Endodermal cell (in vitro differentiated cells): ENCODE measurements at regions not wholly inside any gene's neighbourhood (a gene's known extent, or its start where the extent isn't known, plus 50 kb on each side); places are given as distances from the start of the nearest gene placed in this dataset.

Experiments
- DNase-seq: peaks from one replicate; pipeline ENCODE4 v3.0.0-alpha.2; 2017
- H3K27ac ChIP-seq: 2 replicates; pipeline ENCODE4 v1.5.1; 2013; ENCODE audit warnings: mild to moderate bottlenecking, low read depth, low read length, moderate library complexity
- H3K27me3 ChIP-seq: 2 replicates; pipeline ENCODE4 v1.6.1; 2013; ENCODE audit warnings: mild to moderate bottlenecking, low read length, moderate library complexity; ENCODE audit not compliant: insufficient read depth, control insufficient read depth, poor library complexity, severe bottlenecking
- H3K36me3 ChIP-seq: 2 replicates; pipeline ENCODE4 v1.7.0; 2013; ENCODE audit warnings: mild to moderate bottlenecking, low read length, moderate library complexity; ENCODE audit not compliant: control insufficient read depth, insufficient read depth
- H3K4me1 ChIP-seq: one replicate; pipeline ENCODE4 v1.7.0; 2013; ENCODE audit warnings: low read length; ENCODE audit not compliant: control insufficient read depth, insufficient read depth
- H3K4me3 ChIP-seq: 2 replicates; pipeline ENCODE4 v1.5.1; 2013; ENCODE audit warnings: mild to moderate bottlenecking, low read length, moderate library complexity
- H3K9ac ChIP-seq: 2 replicates; pipeline ENCODE4 v1.6.1; 2013; ENCODE audit warnings: mild to moderate bottlenecking, low read length, moderate library complexity; ENCODE audit not compliant: poor library complexity, severe bottlenecking; ENCODE audit errors: extremely low read depth
- H3K9me3 ChIP-seq: 2 replicates; pipeline ENCODE4 v1.6.1; 2013; ENCODE audit warnings: mild to moderate bottlenecking, low read length, moderate library complexity; ENCODE audit not compliant: control insufficient read depth
- H3K27ac Mint-ChIP-seq: 2 replicates; pipeline ENCODE4 v1.8.0; 2020; ENCODE audit warnings: mixed read lengths
- H3K27me3 Mint-ChIP-seq: 2 replicates; pipeline ENCODE4 v1.8.0; 2021; ENCODE audit warnings: mild to moderate bottlenecking, mixed read lengths; ENCODE audit not compliant: insufficient read depth
- H3K36me3 Mint-ChIP-seq: 2 replicates; pipeline ENCODE4 v1.8.0; 2020; ENCODE audit warnings: low read depth, mixed read lengths
- H3K4me1 Mint-ChIP-seq: 2 replicates; pipeline ENCODE4 v1.8.0; 2020; ENCODE audit warnings: mixed read lengths
- H3K4me3 Mint-ChIP-seq: 2 replicates; pipeline ENCODE4 v1.8.0; 2020; ENCODE audit warnings: mild to moderate bottlenecking, moderate library complexity, mixed read lengths
- H3K9me3 Mint-ChIP-seq: 2 replicates; pipeline ENCODE4 v1.8.0; 2020; ENCODE audit warnings: mild to moderate bottlenecking, mixed read lengths
- CTCF ChIP-seq: fragments of 200-600 bp; sonication (generic); conservative IDR thresholded peaks from 2 replicates; pipeline ENCODE4 v1.5.0; 2021; ENCODE audit warnings: antibody characterized with exemption, mild to moderate bottlenecking
- WGBS, 2 experiments: methylation state at CpG; one replicate each; pipeline versions ENCODE4 v1.1.5 to v1.1.7; 2013; ENCODE audit warnings: missing lambda C conversion rate in 2 of 2, mixed read lengths in 1 of 2; ENCODE audit not compliant: insufficient coverage in 1 of 2, insufficient read length in 1 of 2; 5-methylcytosine and 5-hydroxymethylcytosine counted together

- Mint-ChIP-seq H3K4me3 (no peak overlapping the region), H3K36me3 (no peaks in the 10 kb centered on the region), H3K27me3 (no peaks in the 10 kb centered on the region), H3K27ac (no peak overlapping the region), H3K9me3 (peaks cover 22% of the 10 kb centered on the region), H3K4me1 (no peaks in the 10 kb centered on the region)
- Histone ChIP-seq H3K27ac (no peak overlapping the region), H3K4me1 (no peaks in the 10 kb centered on the region), H3K27me3 (no peaks in the 10 kb centered on the region), H3K9ac (no peak overlapping the region), H3K4me3 (no peak overlapping the region), H3K9me3 (peaks cover 5% of the 10 kb centered on the region), H3K36me3 (no peaks in the 10 kb centered on the region)
- no peak for DNase-seq
- TF ChIP-seq CTCF, result no peak
- WGBS, 2 experiments, result 98% methylated on average over 4 of the region's 4 CpGs; no CpG with 5 or more reads in 1 of the 2 experiments
Observed at GRCh38 chr6:51057296-51057695, 238.6 kb downstream of the TFAP2B start.

GRCh38 chr6:51060262-51060762 lies 241.6 kb downstream of the TFAP2B start:
- H3K36me3 ChIP-seq, result no peaks in the 10 kb centered on the region
- no peak overlapping the region for H3K4me3 Mint-ChIP-seq
- H3K4me1 Mint-ChIP-seq, result no peaks in the 10 kb centered on the region
- H3K36me3 Mint-ChIP-seq, result no peaks in the 10 kb centered on the region
- H3K9me3 Mint-ChIP-seq, result peaks cover 3% of the 10 kb centered on the region
- H3K27ac ChIP-seq, result no peak overlapping the region
- no peaks in the 10 kb centered on the region for H3K27me3 ChIP-seq
- H3K27ac Mint-ChIP-seq, result no peak overlapping the region
- no peak for DNase-seq
- no peak for TF ChIP-seq CTCF
- WGBS, 2 experiments, result 90 to 100% methylated on average over 2 to 3 of the region's 3 CpGs
- H3K27me3 Mint-ChIP-seq, result peaks cover under 1% of the 10 kb centered on the region
- H3K9me3 ChIP-seq, result no peaks in the 10 kb centered on the region
- no peak overlapping the region for H3K9ac ChIP-seq
- no peak overlapping the region for H3K4me3 ChIP-seq
- H3K4me1 ChIP-seq, result no peaks in the 10 kb centered on the region

- no peak for DNase-seq
Observed at GRCh38 chr6:51062166-51062722, 243.6 kb downstream of the TFAP2B start.

More at GRCh38 chr6:51062166-51062722, 243.6 kb downstream of the TFAP2B start:
- WGBS, 2 experiments, result 96 to 100% methylated on average over 1 to 3 of the region's 3 CpGs
- Mint-ChIP-seq H3K4me3 (no peak overlapping the region), H3K4me1 (no peaks in the 10 kb centered on the region), H3K9me3 (peaks cover 3% of the 10 kb centered on the region), H3K27me3 (peaks cover 2% of the 10 kb centered on the region), H3K36me3 (no peaks in the 10 kb centered on the region), H3K27ac (no peak overlapping the region)
- H3K9me3 ChIP-seq, result no peaks in the 10 kb centered on the region
- H3K9ac ChIP-seq, result no peak overlapping the region
- TF ChIP-seq CTCF, result no peak
- H3K27me3 ChIP-seq, result no peaks in the 10 kb centered on the region
- H3K4me3 ChIP-seq, result no peak overlapping the region
- H3K36me3 ChIP-seq, result no peaks in the 10 kb centered on the region
- H3K27ac ChIP-seq, result no peak overlapping the region
- no peaks in the 10 kb centered on the region for H3K4me1 ChIP-seq
